OCI-LY7 (cell line): ENCODE measurements at regions not wholly inside any gene's neighbourhood (a gene's known extent, or its start where the extent isn't known, plus 50 kb on each side); places are given as distances from the start of the nearest gene placed in this dataset.
"Not testable (repeated sequence)": the region's sequence is repeated elsewhere in the genome, so short reads cannot be mapped to it uniquely, and the experiment has no call there.

Experiments
- CTCF ChIP-seq: fragments of 200-600 bp; sonication (generic); conservative IDR thresholded peaks from 2 replicates; pipeline ENCODE4 v1.5.1; 2014; ENCODE audit warnings: mild to moderate bottlenecking, antibody characterized with exemption, low read length, moderate library complexity, mixed read lengths
- EZH2phosphoT487 ChIP-seq: fragments of 200-600 bp; sonication (generic); IDR thresholded peaks from 2 replicates; pipeline ENCODE4 v1.6.1; 2018; ENCODE audit warnings: low read depth, borderline replicate concordance, mild to moderate bottlenecking, mixed run types, antibody characterized with exemption, low read length, moderate library complexity, mixed read lengths

GRCh38 chr3:87486635-87487034 lies 210.3 kb upstream of the POU1F1 start:
- TF ChIP-seq CTCF, EZH2phosphoT487: not testable (repeated sequence)
